ENCODE measurements at regions not wholly inside any gene's neighbourhood (a gene's known extent, or its start where the extent isn't known, plus 50 kb on each side); places are given as distances from the start of the nearest gene placed in this dataset.

GRCh38 chr15:70202756-70203155 lies 105.0 kb upstream of the TLE3 start:
- no peak for DNase-seq (ENCODE audit: low read depth, low spot score)

- no peak for DNase-seq (ENCODE audit: low read depth, low spot score)
Observed at GRCh38 chr15:70201425-70201775, 103.7 kb upstream of the TLE3 start.

DNA sequence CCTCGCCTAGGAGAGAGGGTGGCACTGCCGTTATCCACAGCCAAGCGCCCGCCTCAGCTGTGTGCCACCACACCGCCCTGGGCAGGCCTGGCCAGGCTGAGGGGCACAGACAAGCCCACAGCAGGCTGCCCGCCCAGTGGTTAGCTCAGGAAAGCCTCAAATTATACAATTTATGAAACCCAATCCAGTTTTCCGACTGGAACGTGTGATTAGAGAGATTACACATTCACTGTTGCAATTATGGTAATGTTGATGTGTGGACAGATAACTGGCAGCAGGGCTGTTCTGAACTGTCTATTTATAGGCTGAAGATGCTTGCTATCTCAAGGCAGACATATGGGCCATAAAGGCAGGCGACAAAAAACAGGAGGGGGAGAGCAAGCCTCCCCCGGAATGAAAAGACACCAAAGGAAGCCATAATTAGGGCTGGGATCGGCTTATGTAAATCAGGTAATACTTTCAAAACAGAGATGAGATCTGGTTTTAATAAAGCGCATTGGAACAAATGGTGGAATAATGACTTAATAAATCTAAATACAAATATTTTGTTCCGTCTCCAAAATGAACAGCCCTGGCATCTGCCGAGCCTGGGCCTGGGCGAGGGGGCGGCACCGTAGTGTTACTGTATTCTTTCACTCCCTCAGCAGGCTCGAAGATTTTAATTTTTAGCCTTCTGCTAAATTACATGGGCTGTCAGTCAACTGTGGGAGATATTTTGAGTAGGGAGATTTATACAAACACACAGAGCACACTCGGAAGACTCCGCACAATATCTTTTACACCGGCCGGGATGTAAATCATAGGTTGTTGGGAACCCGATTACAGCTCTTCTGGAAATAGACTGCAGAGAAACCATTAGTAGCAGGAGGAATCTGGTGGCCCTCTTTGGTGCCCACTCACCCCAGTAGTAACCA lies 103.1 kb upstream of the TLE3 start:
- DNase-seq (ENCODE audit: low read depth, low spot score): no peak

DNA sequence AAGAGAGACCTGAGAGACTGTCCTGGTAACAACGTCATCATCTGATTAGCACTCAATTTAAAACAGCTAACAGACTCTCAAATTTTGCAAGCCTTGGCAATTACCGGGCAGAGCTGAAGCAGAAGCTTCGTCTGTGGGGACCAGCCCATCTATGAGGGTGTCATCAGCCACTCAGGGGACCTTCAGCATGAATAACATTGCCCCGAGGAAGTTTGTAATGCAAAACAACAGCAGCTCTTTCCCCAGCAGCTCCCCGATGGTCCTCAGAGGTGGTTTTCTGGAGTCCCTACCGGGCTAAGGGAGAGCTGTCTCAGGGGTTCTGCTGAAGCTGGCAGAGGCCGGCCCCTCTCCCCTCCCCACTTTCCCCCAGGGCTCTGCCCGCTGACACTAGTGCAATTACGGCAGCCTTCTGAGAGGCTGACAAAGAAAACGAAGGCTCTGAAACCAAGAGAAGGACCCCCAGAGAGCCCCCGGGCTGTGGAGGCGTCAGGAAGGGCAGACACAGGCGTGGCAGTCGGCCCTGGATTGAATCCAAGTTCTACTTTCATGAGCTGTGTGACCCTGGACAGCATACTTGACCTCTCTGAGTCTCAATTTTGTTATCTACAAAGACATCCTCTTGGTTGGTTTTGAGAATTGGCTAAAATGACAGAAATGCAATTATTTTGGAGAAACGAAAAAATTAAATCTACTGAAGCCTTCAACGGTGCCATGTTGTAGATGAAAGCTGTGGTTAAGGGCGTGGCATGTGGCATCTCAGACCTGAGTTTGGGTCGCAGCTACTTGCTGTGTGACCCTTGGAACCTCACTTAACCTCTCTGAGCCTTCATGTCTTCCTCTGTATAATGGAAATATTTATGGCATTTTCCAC lies 102.1 kb upstream of the TLE3 start:
- DNase-seq (ENCODE audit: low read depth, low spot score): no peak

DNA sequence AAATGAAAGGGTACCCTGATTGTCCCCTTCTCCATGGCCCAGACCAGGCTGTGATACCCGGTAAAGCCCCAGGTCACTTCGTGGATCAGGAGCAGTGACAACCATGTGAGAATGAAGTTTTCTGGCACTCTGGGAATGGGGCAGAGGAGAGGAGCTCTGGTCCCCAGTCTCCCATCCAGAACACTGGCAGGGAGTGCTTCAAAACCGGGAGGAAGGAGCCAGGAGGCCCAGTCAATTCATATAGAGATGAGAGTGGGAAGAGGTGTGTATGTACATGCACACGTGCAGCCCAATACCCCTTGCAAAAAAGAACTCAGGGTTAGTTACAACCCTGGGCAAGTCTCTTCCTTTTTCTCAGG lies 101.4 kb upstream of the TLE3 start:
- DNase-seq (ENCODE audit: low read depth, low spot score): no peak

- DNase-seq (ENCODE audit: low read depth, low spot score): no peak
Observed at GRCh38 chr15:70198441-70199123, 100.9 kb upstream of the TLE3 start.

DNA sequence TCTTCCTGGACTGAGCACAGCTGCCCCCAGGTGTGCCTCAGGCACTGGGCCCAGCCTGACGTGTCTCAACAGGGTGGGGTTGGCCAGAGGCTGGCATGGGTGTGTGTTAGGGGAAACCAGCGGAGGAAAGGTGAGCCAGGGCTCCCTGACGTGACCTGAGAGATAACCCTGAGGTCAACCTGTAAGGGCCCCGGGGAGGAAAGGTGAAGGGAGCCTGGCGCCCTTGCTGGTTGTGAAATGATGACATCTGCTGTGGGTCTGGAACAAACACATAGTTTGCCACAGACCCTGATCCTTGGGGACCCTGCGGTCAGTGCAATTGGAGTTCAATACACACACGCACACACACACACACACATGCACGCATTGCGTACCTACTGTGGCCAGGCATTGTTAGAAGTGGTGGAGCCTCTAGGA lies 100.2 kb upstream of the TLE3 start:
- no peak for DNase-seq (ENCODE audit: low read depth, low spot score)

DNA sequence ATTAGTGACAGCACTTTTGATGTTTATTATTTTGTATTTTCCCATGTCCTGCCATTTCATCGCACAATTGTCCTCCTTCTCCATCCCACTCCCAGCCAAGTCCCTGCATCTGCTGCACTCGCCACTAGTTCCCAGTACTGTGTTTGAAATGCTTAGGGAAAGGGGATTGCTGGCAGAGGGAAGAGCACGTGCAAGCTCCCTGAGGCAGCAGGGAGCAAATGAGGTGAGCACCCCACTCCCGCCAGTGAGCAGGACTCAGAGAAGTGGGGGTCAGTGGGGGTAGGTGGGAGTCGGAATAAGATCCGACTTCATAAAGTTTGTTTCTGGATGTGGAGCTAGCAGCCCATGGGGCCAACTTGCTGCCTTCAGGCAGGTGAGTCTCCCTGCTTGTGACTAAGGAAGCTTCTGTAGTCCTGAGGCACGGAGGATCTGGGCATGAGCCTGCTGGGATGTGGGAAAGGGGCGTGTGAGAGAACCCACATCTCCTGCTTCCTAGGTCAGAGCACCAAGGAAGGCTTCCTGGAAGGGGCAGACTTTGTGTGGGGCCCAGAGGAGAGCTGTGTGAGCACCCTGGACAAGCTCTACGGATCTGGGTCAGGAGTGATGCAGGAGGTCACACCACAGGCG lies 99.7 kb upstream of the TLE3 start:
- DNase-seq (ENCODE audit: low read depth, low spot score): no peak

GRCh38 chr15:70196372-70197316 lies 98.9 kb upstream of the TLE3 start:
- peak; percentile 26 for DNase-seq (ENCODE audit: low read depth, low spot score)

DNA sequence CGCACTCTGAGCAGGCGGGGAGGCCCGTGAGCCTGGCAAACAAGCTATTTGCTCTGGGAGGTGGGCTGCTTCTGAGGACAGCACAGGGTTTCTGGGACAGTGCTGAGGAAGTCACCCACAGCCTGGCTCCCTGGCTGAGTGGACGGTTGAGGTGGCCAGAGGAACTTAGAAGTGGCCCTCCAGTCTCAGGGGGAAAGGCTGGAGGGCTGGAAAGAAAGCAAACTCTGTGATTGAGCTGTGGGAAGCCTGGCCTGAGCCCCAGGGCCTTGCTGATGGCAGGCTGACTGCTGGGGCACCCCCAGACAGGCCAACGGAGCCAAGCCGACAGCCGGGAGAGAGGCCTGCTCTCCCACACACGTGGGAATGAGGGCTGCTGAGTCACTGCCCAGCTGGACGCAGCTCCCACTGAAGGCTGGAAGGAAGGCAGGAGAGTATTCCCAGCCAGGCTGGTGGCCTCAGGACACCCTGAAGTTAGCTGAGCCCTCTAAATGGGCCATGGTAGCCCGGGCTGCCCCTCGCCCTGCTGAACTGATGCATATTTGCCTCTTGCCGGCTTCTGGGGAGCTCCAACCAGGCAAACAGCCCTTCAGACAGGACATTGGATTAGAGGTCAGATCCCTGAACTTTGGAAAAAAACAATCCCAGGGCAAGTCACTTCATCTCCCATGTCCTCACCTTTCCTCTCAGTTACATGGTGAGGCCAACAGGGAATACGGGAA lies 98.0 kb upstream of the TLE3 start:
- DNase-seq (ENCODE audit: low read depth, low spot score): no peak

DNA sequence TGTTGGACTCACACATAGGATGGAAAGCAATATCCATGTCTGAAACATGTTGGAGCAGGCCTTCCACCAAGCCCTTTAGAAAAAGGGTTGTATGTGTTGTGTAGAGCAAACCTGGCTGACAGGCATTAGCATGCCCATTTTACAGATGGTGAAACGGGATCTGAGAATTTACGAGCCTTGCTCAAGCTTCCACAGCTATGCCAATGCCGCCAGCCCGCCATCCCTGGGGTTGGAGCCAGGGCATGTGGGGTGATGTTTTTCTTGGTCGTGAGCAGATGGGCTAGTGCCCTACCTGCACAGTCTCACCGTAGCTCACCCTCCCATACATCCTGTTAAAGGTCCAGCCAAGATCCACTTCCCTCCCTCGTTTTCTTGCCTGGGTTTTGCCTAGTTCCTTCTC lies 97.5 kb upstream of the TLE3 start:
- DNase-seq (ENCODE audit: low read depth, low spot score): no peak

GRCh38 chr15:70194266-70194665 lies 96.5 kb upstream of the TLE3 start:
- DNase-seq (ENCODE audit: low read depth, low spot score): no peak

- no peak for DNase-seq (ENCODE audit: low read depth, low spot score)
Observed at GRCh38 chr15:70193734-70194133, 96.0 kb upstream of the TLE3 start.

- DNase-seq (ENCODE audit: low read depth, low spot score): no peak
Observed at GRCh38 chr15:70192490-70192889, 94.8 kb upstream of the TLE3 start.

- DNase-seq (ENCODE audit: low read depth, low spot score): no peak
Observed at GRCh38 chr15:70192041-70192440, 94.3 kb upstream of the TLE3 start.

- DNase-seq (ENCODE audit: low read depth, low spot score): no peak
Observed at GRCh38 chr15:70190965-70191364, 93.2 kb upstream of the TLE3 start.

DNA sequence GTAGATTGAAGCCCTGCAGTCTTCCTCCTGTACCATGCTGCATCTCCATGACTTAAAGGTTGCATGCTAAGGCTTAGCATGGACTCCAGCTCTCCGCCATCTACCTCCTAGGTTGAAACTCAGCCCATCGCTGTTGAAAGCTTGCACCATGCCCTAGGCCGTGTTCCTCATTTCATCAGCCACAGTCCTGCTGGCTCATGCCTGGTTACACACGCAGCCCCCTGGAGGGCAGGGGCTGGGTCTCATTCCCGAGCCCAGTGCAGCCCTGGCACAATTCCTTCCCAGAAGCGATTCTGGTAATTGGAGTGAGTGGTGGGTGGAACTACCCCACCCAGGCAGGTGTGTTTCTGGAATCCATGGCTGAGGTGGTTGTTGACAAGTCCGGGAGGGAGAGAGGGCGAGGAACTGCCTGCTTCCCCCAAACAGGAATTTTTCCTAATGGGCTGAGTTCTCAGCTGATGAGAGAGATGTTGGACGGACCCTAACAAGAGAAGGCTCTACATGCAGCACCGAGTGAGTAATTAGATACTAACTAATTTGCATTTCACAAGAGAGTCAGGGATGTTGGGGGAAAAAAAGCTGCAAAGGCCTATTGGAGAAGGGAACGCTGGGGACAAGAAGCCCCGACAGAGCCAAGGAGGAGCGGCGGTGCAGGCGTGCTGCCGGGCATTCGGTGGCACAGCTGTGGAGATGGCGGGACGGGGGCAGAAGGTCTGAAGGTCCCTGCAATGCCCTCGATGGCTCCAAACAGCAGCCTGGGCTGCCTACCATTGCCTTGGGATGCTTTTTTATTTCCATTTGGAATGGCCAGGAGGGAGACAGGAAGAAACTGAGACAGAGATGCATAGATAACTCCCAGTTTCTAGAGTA lies 92.3 kb upstream of the TLE3 start:
- DNase-seq (ENCODE audit: low read depth, low spot score): no peak

DNA sequence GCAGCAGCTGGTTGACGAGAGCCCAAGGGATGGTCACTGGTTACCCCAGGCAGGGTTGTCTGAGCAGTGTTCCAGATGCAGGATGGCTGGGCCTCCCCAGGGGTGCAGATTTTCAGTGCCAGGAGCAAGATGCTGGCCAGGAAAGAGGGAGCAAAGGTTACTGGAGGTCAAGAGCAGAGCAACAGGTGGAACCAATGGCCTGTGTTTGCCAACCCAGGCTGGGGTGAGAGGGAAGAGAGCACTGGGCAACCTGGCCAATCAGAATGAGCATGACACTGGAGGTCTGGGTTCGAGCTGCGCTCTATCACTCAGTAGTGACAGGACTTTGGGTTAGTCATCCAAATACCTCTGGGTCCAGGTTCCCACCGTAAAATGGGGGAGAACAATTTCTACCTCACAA lies 90.6 kb upstream of the TLE3 start:
- DNase-seq (ENCODE audit: low read depth, low spot score): no peak

DNA sequence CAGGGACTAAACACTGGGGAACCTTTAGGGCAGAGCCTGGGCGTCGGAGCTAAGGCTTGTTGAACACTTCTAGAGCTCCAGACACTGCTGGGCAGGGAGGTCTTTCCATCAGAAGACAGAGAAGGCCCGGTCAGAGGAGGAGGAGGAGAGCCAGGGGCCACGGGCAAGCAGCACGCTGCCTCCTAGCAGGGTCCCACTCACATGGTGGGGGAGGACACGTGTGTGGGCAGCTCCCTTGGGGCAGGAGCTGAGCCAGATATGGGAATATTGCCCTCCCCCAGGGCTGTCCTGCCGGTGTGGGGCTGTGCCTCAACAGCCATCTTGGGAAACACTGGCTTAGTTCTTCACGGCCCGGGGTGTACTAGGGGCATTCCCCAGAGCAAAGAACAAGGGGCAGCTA lies 89.6 kb upstream of the TLE3 start:
- DNase-seq (ENCODE audit: low read depth, low spot score): no peak
